HCT116 (cell line): ENCODE measurements at regions not wholly inside any gene's neighbourhood (a gene's known extent, or its start where the extent isn't known, plus 50 kb on each side); places are given as distances from the start of the nearest gene placed in this dataset.

ENCODE experiments used
- ATAC-seq: fragments of 200-7000 bp; cut with Tn5 transposase; 2 replicates; pipeline ENCODE4 v1.9.1; 2020; ENCODE audit warnings: mild to moderate bottlenecking, moderate library complexity
- BruUV-seq: library from RNA; stranded (reverse); fragments of 400-500 nt; replicated peaks from 2 replicates; lab custom pipeline; 2021; lab: Mats Ljungman, UMichigan
- CTCF ChIA-PET: fragments of 300-600 bp; sonication (Branson Sonifier 250); formaldehyde crosslinking; loops from one replicate; lab custom pipeline; 2021; ENCODE audit warnings: antibody characterized with exemption; lab: Charles Lee
- POLR2A ChIA-PET: fragments of 300-600, 350-600 bp; sonication (Branson Sonifier 250); formaldehyde crosslinking; loops from one replicate; lab custom pipeline; 2021; ENCODE audit warnings: antibody characterized with exemption; lab: Charles Lee
- RAD21 ChIA-PET, 2 experiments: fragments of 300-600 bp; sonication (Branson Sonifier 250); formaldehyde crosslinking; loops; one replicate each; lab custom pipeline; 2023; ENCODE audit warnings: low total read pairs in 2 of 2; ENCODE audit not compliant: uncharacterized antibody in 2 of 2, unreplicated experiment in 2 of 2, low non-redundant PET in 1 of 2; lab: Charles Lee
- DNase-seq: peaks from one replicate; pipeline ENCODE4 v3.0.0-alpha.2; 2010; ENCODE audit warnings: low read depth, low spot score
- H2AFZ ChIP-seq: fragments of 200-600 bp; shearing (Covaris generic), sonication (generic); 2 replicates; pipeline ENCODE4 v1.6.1; 2017; ENCODE audit warnings: low read depth, mixed run types, mixed read lengths, antibody characterized with exemption, low read length; ENCODE audit not compliant: poor library complexity, severe bottlenecking
- H3K27ac ChIP-seq: 2 replicates; pipeline ENCODE4 v1.5.1; 2012; ENCODE audit warnings: low read depth, low read length
- H3K27me3 ChIP-seq: fragments of 200-600 bp; sonication (generic); 2 replicates; pipeline ENCODE4 v1.6.1; 2016; ENCODE audit warnings: mixed run types, low read length, mixed read lengths; ENCODE audit not compliant: insufficient read depth
- H3K36me3 ChIP-seq, 2 experiments: fragments of 200-500 bp in 1 of 2; fragments of 200-600 bp in 1 of 2; sonication (Bioruptor generic) in 1 of 2; sonication (generic) in 1 of 2; 2 replicates each; pipeline versions ENCODE4 v1.5.1 to v1.6.1; 2014 to 2016; ENCODE audit warnings: low read length in 2 of 2, inconsistent platforms in 1 of 2, mixed read lengths in 1 of 2, mixed run types in 1 of 2; ENCODE audit not compliant: insufficient read depth in 2 of 2, control insufficient read depth in 1 of 2
- H3K4me1 ChIP-seq, 2 experiments: fragments of 200-600 bp in 1 of 2; sonication (generic) in 1 of 2; 2 replicates each; pipeline versions ENCODE4 v1.5.1 to v1.6.1; 2012 to 2017; ENCODE audit warnings: low read length in 2 of 2, inconsistent platforms in 1 of 2, mild to moderate bottlenecking in 1 of 2, mixed read lengths in 1 of 2, mixed run types in 1 of 2, moderate library complexity in 1 of 2; ENCODE audit not compliant: insufficient read depth in 2 of 2, control insufficient read depth in 1 of 2
- H3K4me2 ChIP-seq: fragments of 200-600 bp; sonication (generic); 2 replicates; pipeline ENCODE4 v1.6.1; 2017; ENCODE audit warnings: mixed run types, low read length, mixed read lengths
- H3K4me3 ChIP-seq, 2 experiments: fragments of 200-600 bp in 1 of 2; sonication (generic) in 1 of 2; replicated peaks in 1 of 2; 2 replicates each; pipeline ENCODE4 v1.5.1; 2011 to 2016; ENCODE audit warnings: low read length in 2 of 2, control low read depth in 1 of 2, low read depth in 1 of 2, mild to moderate bottlenecking in 1 of 2, mixed read lengths in 1 of 2, mixed run types in 1 of 2
- H3K79me2 ChIP-seq: fragments of 200-600 bp; sonication (generic); 2 replicates; pipeline ENCODE4 v1.6.1; 2017; ENCODE audit warnings: mild to moderate bottlenecking, mixed run types, low read length, moderate library complexity, mixed read lengths; ENCODE audit not compliant: insufficient read depth
- H3K9ac ChIP-seq: fragments of 200-600 bp; sonication (generic); 2 replicates; pipeline ENCODE4 v1.6.1; 2016; ENCODE audit warnings: low read length, mixed read lengths
- H3K9me2 ChIP-seq: fragments of 200-600 bp; sonication (generic), shearing (Covaris generic); 2 replicates; pipeline ENCODE4 v1.6.1; 2017; ENCODE audit warnings: mixed run types, mild to moderate bottlenecking, moderate library complexity; ENCODE audit not compliant: insufficient read depth
- H3K9me3 ChIP-seq, 2 experiments: fragments of 200-500 bp in 1 of 2; fragments of 200-600 bp in 1 of 2; sonication (Bioruptor generic) in 1 of 2; sonication (generic) in 1 of 2; 2 replicates each; pipeline ENCODE4 v1.6.1; 2014 to 2017; ENCODE audit warnings: low read length in 2 of 2, mixed read lengths in 2 of 2, inconsistent platforms in 1 of 2, low read depth in 1 of 2, mild to moderate bottlenecking in 1 of 2, mixed run types in 1 of 2, moderate library complexity in 1 of 2; ENCODE audit not compliant: control insufficient read depth in 1 of 2, insufficient read depth in 1 of 2
- H4K20me1 ChIP-seq: fragments of 200-600 bp; sonication (generic), shearing (Covaris generic); 2 replicates; pipeline ENCODE4 v1.6.1; 2017; ENCODE audit warnings: mixed run types, mild to moderate bottlenecking, moderate library complexity; ENCODE audit not compliant: insufficient read depth
- CBX3 ChIP-seq: IDR thresholded peaks from 2 replicates; pipeline ENCODE4 v1.6.1; 2012; ENCODE audit warnings: low read depth
- CTCF ChIP-seq, 3 experiments: fragments of 200-600 bp in 1 of 3; sonication (generic) in 1 of 3; IDR thresholded peaks in 2 of 3; conservative IDR thresholded peaks in 1 of 3; 2 replicates each; pipeline ENCODE4 v1.5.1; 2012 to 2017; ENCODE audit warnings: low read depth in 2 of 3, low read length in 2 of 3, antibody characterized with exemption in 1 of 3, borderline replicate concordance in 1 of 3, control low read depth in 1 of 3, mild to moderate bottlenecking in 1 of 3, mixed read lengths in 1 of 3, mixed run types in 1 of 3, moderate library complexity in 1 of 3; ENCODE audit not compliant: insufficient read depth in 1 of 3
- EGR1 ChIP-seq: IDR thresholded peaks from 2 replicates; pipeline ENCODE4 v1.6.1; 2012; ENCODE audit warnings: low read depth
- ELF1 ChIP-seq: IDR thresholded peaks from 2 replicates; pipeline ENCODE4 v1.6.1; 2012; ENCODE audit warnings: low read depth, borderline replicate concordance
- EZH2phosphoT487 ChIP-seq: fragments of 200-600 bp; IDR thresholded peaks from 2 replicates; pipeline ENCODE4 v1.6.1; 2018; ENCODE audit warnings: antibody characterized with exemption, borderline replicate concordance
- FOSL1 ChIP-seq: IDR thresholded peaks from 2 replicates; pipeline ENCODE4 v1.6.1; 2012; ENCODE audit warnings: low read depth
- POLR2AphosphoS5 ChIP-seq: IDR thresholded peaks from 2 replicates; pipeline ENCODE4 v1.6.1; 2011; ENCODE audit warnings: mild to moderate bottlenecking, low read depth, low read length, moderate library complexity
- SIN3A ChIP-seq: IDR thresholded peaks from 2 replicates; pipeline ENCODE4 v1.6.1; 2012; ENCODE audit warnings: low read depth
- SRF ChIP-seq: IDR thresholded peaks from 2 replicates; pipeline ENCODE4 v1.6.1; 2012; ENCODE audit warnings: low read depth
- TCF7L2 ChIP-seq: IDR thresholded peaks from 2 replicates; pipeline ENCODE4 v1.7.0; 2011; ENCODE audit warnings: borderline replicate concordance, inconsistent platforms; ENCODE audit not compliant: insufficient read depth, insufficient read length; ENCODE audit errors: extremely low read depth
- ZBTB33 ChIP-seq: IDR thresholded peaks from 2 replicates; pipeline ENCODE4 v1.6.1; 2011; ENCODE audit warnings: mild to moderate bottlenecking, low read length, moderate library complexity; ENCODE audit not compliant: insufficient replicate concordance; ENCODE audit errors: extremely low read depth
- ZFX ChIP-seq: fragments of 450-650 bp; IDR thresholded peaks from 2 replicates; pipeline ENCODE4 v1.6.1; 2017
- intact Hi-C: fragments of 100-400 bp; cut with micrococcal nuclease; formaldehyde crosslinking; loops from 2 replicates; pipeline ENCODE4 v1.10.0; 2022

GRCh38 chr10:1939016-1939415 lies 201.7 kb upstream of the ADARB2 start:
- no peaks in the 10 kb centered on the region for H3K9me2 ChIP-seq
- H3K36me3 ChIP-seq = no peaks in the 10 kb centered on the region
- H3K27me3 ChIP-seq = no peaks in the 10 kb centered on the region
- CTCF ChIA-PET = no interaction called here
- H3K4me2 ChIP-seq = no peak overlapping the region
- no peak overlapping the region for H2AFZ ChIP-seq
- H3K27ac ChIP-seq = no peak overlapping the region
- no peak overlapping the region for H3K9ac ChIP-seq
- intact Hi-C loops = no loop called here
- no TSS peak for BruUV-seq
- POLR2A ChIA-PET = no interaction called here
- no peak overlapping the region for H3K4me3 ChIP-seq
- TF ChIP-seq TCF7L2 = no peak
- TF ChIP-seq EZH2phosphoT487 = no peak
- no peak for TF ChIP-seq ELF1
- no peak for TF ChIP-seq CBX3
- no peak for TF ChIP-seq ZBTB33
- TF ChIP-seq SIN3A = no peak
- TF ChIP-seq POLR2AphosphoS5 = no peak
- TF ChIP-seq SRF = no peak
- TF ChIP-seq FOSL1 = no peak
- no peak for TF ChIP-seq ZFX
- TF ChIP-seq EGR1 = no peak
- TF ChIP-seq CTCF (IDR thresholded peaks at IDR 0.05 in 2 of 3, conservative IDR thresholded peaks at IDR 0.05 in 1 of 3; ENCODE audit: borderline replicate concordance in 1 of 3, insufficient read depth in 1 of 3, low read depth in 2 of 3, low read length in 2 of 3) = no peak
- DNase-seq (no peak), ATAC-seq (no peak)
- no peaks in the 10 kb centered on the region for H3K79me2 ChIP-seq
- RAD21 ChIA-PET = no interaction called here
- peaks cover 3 to 29% of the 10 kb centered on the region in 2 experiments; a peak in 2 of 4 replicates for H3K9me3 ChIP-seq
- H4K20me1 ChIP-seq = no peaks in the 10 kb centered on the region
- H3K4me1 ChIP-seq = no peaks in the 10 kb centered on the region
